ENCODE measurements at regions not wholly inside any gene's neighbourhood (a gene's known extent, or its start where the extent isn't known, plus 50 kb on each side); places are given as distances from the start of the nearest gene placed in this dataset.
"Not testable (repeated sequence)": the region's sequence is repeated elsewhere in the genome, so short reads cannot be mapped to it uniquely, and the experiment has no call there.

DNA sequence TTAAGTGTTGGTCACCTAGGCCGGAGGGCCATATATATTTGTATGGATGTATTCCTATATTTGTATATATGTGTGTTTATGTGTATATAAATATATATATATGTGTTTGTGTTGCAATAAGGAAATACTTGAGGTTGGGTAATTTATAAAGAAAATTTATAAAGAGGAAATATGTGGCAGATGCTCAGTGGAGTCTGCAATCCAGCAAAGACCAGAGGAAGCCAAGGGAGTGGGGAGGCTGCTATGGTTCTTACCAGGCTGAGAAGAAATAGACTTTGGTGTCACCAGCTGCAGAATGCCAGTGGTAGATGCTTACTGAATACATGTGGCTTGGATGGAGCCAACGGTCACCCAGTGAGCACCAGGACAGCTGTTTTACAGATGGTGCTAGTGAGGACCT lies 97.4 kb upstream of the ELOVL5 start:
- DNase-seq (ENCODE audit: low read depth in 1 of 2, low spot score in 1 of 2) = no peak

DNA sequence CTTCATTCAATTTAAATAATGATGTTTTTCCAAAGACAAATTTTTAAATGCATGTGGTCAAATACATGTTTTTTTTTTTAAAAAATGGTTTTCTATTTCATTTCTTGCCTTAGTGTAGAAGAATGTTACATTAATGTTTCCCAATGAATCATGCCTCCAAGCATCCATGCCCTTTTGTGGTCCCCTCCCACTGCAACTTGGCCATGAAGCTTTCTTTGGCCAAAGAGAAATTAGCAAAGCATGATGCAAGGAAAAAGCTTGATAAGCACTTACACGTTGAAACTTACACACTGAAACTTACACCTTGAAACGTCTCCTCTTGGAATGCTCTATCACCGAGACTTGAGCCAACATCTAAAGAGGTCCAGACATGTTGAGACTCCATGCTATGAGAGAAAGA lies 93.0 kb upstream of the ELOVL5 start:
- DNase-seq (ENCODE audit: low read depth in 1 of 2, low spot score in 1 of 2) = no peak

DNA sequence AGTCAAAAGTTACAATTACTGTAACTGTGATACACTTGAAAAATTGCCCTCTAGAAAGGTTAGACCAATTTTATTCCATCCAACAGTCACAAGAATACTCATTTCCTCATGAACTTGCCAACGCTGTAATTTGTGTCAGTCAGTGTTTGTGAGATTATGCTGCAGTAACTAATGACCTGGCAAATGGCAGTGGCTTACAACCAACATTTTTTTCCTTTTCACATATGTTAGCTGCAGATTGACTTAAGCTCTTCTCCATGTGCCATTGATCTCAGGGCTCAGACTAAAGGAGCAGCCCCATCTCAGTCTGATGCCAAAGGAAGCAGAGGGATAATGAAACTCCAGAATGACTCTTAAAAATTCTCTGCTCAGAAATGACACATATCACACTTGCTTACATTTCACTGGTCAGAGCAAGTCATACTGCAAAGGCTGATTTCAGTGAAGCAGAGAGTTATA lies 92.3 kb upstream of the ELOVL5 start:
- DNase-seq (ENCODE audit: low read depth in 1 of 2, low spot score in 1 of 2) = no peak

DNA sequence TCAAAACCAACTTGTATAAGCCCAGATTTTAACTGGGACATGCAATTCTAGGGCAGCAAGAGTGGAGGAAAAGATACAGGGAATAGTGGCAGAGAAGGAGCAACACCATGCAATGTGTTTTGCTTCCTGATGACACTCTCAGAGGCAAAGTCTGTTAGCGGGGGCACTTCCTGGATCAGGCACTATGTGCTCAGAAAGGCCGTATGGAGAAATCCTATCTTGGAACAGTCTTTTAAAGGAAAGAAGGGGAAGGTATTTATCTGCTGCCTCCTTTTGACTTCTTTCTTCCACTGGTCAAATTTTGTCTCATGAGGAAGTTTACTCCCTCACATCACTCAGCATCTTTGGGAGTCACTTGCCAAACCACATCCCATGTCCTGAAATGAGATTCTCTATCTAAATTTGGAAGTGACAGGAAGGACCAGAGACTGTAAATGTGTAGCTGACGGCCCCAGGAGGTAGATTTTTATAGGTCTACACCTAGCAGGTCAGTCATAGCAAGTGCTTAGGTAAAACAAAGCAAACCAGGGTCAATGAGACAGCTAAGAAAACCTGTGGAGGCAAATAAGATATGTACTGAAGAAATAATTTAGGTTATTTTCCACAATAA lies 91.7 kb upstream of the ELOVL5 start:
- no peak for DNase-seq (ENCODE audit: low read depth in 1 of 2, low spot score in 1 of 2)

DNA sequence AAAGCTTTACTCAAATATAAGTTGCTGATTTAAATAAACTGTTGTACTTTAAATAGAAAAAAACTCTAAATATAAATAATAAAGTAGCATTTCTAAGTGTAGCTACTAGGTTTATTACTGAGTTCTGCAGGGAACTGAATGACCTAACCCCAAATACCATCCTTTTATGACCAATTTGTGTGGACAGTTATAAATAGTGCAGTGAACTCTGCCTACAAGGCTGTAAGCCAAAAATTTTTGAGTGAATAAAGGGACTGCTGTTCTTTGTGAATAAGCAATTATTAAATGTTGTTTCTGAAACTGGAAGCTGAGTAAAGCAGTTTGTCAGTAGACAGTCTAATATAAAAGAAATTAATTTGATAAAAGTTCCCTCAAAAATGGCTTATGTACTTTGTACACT lies 90.8 kb upstream of the ELOVL5 start:
- no peak for DNase-seq (ENCODE audit: low read depth in 1 of 2, low spot score in 1 of 2)

DNA sequence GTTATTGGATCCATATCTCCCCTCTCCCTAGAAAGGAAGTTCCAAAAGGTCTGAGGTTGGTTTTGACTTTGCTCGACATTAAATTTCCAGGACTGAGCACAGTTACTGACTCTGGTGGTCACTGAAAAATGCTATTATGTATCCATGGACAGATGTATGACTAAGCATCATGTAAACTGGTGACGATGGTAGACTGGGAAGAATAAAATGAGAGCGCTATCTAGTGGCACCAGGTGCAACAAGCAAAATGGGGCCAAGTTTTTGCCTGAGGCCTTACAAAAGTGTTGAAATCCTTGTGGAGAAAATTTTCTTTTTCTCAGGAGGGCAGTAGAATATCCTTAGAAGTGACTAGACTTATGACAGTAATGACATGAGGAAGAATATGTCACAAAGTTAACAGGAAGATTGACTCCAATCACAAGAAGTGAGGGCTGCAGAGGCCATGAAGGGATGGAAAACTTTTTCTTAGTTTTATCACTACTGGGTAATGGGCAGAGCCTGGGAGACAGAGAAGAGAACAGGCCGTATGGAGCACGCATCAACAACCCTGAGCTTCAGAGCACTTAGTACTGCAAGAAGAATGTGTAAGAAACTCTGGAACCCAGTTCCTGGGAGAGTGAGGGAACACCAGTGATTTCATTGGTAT lies 88.9 kb upstream of the ELOVL5 start:
- no peak for DNase-seq (ENCODE audit: low read depth in 1 of 2, low spot score in 1 of 2)

DNA sequence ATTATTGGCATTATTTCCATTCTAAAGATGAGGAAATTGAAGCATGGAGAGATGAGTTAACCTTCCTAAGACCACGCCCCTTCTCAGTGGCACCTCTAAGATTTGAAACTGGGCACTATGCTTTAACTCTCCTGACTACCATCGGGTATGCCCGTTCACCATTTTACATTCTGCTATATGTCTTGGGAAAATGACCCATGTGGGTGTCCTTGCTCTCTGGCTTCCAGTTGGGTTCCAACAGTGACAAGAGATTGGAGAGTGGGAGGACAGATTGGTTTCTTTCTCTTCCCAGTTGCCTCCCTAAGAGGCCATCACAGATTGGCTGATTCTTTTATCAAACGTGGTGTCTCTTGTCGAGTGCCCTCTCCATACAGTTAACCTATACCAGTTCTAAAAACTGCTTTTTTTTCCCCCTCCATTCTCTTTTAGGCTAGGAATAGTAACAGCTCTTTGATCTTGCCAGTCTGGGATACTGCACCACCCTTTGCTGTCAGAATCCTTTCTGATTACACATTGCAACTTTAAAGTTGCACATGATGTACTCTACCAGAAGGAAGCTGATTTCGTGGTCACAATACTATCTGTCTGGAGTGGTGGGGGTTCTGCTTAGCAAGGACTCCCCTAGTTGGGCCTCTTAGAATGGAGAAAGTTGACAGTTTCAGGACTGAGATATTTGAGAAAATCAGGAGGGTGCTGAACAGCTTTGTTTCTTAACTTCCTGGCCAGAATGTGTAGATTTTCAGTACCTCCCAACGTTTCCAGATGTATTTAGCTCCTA lies 88.0 kb upstream of the ELOVL5 start:
- DNase-seq (ENCODE audit: low read depth in 1 of 2, low spot score in 1 of 2) = no peak

DNA sequence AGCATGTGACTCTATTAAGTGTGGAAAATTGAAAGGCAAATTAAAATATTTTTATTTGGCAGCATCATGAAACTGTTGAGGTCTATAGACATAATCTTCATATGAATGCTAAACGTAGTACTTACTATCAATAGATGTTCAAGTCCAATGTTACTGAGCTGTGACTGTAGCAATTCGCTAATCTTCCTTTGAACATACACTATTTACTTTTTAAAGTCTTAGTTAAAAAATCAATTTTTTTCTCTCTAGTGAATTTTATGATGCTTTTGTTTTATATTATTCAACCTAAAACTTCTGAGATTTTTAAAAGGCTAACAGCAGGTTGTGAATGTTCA lies 85.2 kb upstream of the ELOVL5 start:
- no peak for DNase-seq (ENCODE audit: low read depth in 1 of 2, low spot score in 1 of 2)

DNA sequence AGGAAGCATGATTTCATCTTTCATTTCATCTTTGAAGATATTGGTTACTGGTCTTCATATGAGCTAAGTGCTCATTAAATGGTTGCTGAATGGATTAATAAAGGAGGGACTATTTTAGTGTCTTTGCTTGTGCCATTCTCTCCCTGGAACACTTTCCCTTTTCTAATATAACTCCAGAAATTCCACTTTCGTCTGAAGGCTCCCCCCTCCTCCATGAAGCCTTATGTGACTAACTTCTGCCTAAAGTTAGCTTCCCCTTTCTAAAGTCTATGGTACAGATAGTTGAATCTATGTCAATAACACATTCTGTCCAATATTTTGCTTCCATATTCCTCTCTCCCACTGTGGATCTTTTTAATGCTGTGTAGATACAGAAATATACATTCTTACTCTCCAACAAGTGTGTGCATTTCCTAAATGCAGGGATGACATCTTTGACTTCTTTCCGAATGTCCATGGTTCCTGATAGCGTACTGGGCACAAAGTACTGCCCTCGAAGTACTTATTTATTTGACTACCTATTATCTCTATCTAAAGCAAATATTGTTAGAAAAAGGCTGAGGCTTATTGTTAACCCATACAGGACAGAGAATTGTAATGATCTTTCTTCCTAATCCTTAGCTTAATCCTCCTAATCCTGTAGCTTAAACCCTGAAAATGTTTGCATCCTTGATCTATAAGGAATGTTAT lies 84.7 kb upstream of the ELOVL5 start:
- DNase-seq (ENCODE audit: low read depth in 1 of 2, low spot score in 1 of 2) = no peak

DNA sequence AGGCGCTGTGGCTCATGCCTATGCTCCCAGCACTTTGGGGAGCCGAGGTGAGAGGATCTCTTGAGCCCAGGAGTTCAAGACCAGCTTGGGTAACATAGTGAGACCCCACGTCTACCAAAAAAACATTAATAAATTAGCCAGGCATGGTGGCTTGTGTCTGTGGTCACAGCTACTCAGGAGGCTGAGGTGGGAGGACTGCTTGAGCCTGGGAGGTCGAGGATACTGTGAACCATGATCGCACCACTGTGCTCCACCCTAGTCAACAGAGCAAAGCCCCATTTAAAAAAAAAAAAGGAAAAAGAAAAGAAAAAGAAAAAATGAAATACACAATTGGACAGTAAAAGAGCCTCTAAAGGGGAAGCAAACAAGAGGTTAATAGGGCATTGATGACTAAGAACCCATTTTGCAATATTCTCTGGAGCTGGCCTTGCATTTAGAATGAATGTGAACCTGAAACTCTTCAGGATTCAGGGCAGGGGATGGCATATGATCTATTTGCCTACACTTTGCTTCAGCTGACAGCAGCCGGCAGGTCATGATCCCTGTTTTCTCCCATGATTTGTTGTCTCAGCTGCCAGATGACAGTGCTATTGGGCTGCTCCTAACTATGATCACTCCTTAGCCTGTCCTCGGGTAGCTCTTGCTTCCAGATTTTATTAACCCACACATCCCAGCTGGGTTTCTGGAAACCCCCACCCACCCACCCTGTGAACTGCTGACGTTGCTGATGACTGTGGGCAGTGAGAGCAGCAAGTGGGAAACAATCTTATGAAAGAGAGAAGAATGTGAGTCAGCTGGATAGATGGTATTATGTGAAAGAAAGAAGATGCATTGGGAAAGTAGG lies 83.8 kb upstream of the ELOVL5 start:
- no peak for DNase-seq (ENCODE audit: low read depth in 1 of 2, low spot score in 1 of 2)

DNA sequence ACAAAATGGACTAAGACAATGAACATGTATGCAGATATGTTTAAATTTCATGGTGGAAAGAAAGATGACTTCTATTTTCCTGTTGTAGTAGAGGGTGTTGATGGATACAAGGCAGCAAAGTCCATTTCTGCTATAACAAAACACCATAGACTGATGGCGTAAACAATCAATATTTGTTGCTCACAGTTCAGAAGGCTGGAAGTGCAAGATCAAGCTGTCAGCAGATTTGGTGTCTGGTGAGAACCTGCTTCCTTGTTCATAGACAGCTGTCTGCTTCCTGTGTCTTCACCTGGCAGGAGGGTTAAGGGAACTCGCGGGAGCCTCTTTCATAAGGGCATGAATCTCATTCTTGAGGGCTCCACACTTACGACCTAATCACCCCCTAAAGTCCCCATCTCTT lies 83.0 kb upstream of the ELOVL5 start:
- no peak for DNase-seq (ENCODE audit: low read depth in 1 of 2, low spot score in 1 of 2)

DNA sequence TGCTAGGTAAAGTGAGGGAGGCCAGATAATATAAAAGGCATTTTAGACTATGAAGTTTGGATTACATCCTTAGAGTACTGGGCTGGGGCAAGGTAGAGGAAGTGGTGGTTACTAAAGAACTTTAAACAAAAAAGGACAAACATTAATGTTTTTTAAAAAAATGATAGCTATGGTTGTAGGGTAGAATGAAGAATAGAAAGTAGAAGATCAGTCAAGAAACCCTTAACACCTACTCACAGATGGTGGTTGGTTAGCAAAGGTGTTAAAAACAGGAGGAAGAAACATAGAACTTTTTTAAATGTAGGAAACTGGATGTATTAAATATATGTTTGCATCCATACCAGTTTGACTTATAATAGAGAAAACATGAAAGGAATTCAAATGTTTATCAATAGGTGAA lies 80.7 kb upstream of the ELOVL5 start:
- DNase-seq (ENCODE audit: low read depth in 1 of 2, low spot score in 1 of 2) = no peak

DNA sequence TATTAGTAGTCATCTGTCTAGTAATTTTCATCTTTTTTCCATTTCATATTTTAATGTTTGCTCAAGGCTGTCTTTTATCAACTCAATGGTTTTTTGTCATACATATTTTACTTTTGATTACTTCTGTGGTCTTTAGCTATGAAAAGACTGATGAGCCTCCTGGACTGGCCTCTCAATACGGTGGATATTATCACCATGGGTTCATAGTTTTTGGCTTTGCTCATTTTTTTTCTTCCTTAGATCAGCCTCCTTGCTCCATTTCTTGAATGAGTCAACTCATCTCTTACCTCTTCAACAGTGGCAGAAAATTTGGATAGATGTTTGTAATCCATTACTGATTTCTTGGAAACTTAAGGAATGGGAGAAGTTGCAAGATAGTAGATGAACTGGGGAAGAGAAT lies 80.1 kb upstream of the ELOVL5 start:
- DNase-seq (ENCODE audit: low read depth in 1 of 2, low spot score in 1 of 2) = no peak

DNA sequence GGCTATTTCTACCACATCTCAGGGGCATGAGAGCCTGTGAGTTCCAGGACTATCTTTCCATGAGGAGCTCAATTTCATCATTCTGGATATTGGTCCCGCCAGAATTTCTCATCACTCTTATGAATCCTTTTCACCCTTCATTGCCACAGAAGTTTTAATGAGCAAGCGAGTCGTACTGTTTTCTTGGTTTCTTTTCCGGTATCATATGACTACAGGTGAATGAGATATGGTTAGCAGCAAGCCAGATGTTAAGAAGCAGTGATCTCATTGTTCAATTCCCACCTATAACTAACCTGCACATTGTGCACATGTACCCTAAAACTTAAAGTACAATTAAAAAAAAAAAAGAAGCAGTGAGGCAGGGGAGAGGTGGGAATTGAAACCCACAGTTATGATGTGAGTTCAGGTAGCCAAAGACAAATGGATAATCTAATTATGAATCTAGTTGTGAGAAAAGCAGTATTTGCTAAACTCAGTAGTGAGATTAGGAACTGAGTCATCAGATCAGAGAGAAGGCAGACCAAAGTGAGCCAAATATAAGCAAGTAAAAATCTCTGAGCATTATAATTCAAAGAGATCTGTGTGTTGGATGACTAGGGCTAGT lies 78.0 kb upstream of the ELOVL5 start:
- DNase-seq (ENCODE audit: low read depth in 1 of 2, low spot score in 1 of 2) = no peak

DNA sequence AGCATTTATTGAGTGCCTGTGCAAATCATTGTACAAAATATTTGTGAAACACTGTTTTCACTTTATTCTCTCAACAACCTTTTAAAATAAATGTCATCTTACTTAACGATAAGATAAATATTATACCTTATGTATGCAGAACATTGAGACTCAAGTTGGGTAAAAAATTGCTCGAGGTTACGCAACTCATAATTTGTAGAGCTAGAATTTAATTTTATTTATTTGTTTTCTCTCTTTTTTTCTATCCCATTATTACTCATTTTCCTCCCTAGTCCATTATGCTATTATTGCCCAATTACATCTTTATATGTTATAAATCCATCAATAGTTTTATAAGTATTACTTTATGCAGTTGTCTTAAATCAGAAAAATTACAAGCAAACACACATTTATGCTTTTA lies 77.4 kb upstream of the ELOVL5 start:
- no peak for DNase-seq (ENCODE audit: low read depth in 1 of 2, low spot score in 1 of 2)

DNA sequence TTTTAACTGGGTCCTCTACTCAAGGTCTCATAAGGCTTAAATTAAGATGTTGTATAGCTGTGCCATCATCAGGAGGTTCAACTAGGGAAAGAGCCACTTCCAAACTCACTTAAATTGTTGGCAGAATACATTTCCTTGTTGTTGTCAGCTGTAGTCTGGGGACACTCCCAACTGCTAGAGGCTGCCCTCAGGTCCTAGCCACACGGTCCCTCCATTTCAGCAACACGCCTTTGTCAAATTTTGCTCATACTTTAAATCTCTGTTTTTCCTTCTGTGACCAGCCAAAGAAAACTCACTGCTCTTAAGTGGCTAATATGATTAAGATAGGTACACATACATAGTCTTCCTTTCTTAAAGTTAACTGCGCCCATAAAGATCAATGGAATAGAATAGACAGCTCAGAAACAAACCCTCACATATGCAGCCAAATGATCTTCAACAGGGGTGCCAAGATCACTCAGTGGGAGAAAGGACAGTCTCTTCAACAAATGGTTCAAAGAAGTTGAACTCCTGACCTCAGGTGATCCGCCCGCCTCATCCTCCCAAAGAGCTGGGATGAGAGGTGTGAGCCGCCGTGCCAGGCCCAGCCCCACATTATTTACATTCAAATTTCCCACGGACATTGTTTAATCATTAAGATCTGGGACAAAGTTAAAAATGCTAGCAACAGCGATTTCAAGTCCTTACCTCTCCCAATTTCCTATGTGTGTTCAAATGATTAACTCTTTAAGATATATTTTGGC lies 76.4 kb upstream of the ELOVL5 start:
- DNase-seq (ENCODE audit: low read depth in 1 of 2, low spot score in 1 of 2) = no peak

DNA sequence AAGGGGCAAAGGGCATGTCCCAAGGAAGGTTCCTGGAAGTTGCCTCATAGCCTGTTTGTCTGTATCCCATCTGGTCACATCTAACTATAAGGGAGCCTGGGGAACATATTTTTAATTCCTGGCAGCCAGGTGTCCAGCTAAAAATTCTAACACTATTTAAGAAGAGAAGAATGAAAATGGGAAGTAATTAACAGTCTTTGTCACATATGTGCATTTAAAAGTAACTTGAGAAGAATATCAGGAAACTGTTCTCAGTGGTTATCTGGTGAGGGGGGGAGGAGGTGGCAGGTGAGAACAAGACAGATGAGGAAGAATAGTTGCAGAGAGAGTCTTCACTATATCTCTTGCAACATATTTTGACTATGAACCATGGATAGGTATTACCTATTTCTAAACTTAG lies 75.5 kb upstream of the ELOVL5 start:
- no peak for DNase-seq (ENCODE audit: low read depth in 1 of 2, low spot score in 1 of 2)

DNA sequence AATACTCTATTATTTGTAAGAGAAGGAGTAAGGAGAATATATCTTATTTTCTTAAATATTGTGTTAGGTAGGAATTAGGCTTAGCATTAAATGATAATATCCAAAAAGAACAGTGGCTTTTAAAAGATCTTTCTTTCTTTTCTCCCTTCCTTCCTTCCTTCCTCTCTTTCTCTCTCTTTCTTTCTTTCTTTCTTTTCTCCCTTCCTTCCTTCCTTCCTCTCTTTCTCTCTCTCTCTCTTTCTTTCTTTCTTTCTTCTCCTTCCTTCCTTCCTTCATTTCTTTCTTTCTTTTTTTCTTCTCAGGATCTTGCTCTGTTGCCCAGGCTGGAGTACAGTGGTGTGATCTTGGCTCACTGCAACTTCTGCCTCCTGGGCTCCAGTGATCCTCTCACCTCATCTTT lies 74.8 kb upstream of the ELOVL5 start:
- not testable (repeated sequence) for DNase-seq (ENCODE audit: low read depth in 1 of 2, low spot score in 1 of 2)

DNA sequence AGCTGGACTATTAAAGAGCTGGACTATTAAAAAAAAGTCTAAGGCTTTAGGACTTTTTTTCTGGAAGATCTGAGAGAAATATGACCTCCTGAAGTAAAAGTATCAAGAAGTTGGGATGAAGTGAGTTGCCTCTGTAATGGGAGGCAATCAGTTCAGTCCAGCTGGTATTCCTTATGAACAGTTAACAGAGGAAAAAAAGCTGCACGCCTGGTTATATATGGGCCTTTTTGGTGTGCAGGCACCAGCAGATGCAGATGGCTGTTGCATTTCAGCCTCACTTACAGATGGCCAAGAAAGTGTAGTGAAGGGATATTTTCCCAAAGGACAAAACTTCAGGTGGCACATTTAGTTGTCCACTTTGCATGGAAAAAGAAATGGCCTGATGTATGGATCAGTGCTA lies 70.3 kb upstream of the ELOVL5 start:
- DNase-seq (ENCODE audit: low read depth in 1 of 2, low spot score in 1 of 2) = no peak

DNA sequence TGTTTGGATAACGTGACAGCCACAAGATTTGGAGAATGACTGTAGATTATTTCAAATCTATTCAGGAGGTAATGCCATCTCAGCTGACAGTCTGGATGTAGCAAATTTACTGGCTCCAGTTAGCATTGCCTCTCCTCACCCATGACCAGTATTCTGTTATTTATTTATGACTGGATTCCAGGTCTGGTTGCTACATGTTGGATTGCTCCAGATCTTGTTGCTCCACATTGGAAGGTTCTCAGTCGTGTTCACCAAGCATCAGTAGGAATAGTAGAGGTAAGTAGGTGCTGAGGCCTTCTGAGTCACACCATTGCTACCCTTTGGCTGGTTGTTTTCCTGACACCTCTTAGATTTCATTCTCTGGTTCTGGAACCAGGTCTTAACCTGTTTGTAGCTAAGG lies 69.5 kb upstream of the ELOVL5 start:
- no peak for DNase-seq (ENCODE audit: low read depth in 1 of 2, low spot score in 1 of 2)

All from activated T-helper 1 cell treated with anti-CD3 and anti-CD28 coated beads, Interleukin-2, amount 50 U/mL, for 16 hours (primary cell).